GM12874 (cell line): ENCODE measurements at regions not wholly inside any gene's neighbourhood (a gene's known extent, or its start where the extent isn't known, plus 50 kb on each side); places are given as distances from the start of the nearest gene placed in this dataset.

ENCODE experiments used
- CTCF ChIP-seq: IDR thresholded peaks from 2 replicates; pipeline ENCODE4 v1.5.1; 2011; ENCODE audit warnings: low read depth, mild to moderate bottlenecking, control low read depth, low read length, moderate library complexity; ENCODE audit not compliant: insufficient read depth

DNA sequence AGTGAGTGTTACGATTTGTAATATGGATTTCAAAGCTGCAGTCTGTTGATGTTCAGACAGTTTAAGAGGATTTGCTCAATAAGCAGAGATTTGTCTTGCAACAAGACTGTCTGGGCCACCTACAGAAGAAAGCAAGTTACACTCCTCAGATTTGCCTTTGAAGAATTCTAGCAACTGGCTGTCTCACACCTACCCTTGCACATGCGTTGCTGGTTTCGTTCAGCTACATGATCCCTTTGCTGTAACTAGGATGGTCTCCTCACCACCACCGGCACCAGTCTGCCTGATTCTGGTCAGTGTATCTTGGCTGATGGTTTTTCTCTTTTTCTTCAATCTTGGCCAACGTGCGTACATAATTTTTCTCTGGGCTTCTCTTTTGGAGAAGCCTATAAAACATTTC is 172.7 kb upstream of the LCORL start:
- TF ChIP-seq CTCF = no peak

- no peak for TF ChIP-seq CTCF
Measured at GRCh38 chr4:18192901-18193300, 171.3 kb upstream of the LCORL start.

- TF ChIP-seq CTCF = no peak
Measured at GRCh38 chr4:18185491-18185890, 163.9 kb upstream of the LCORL start.

- no peak for TF ChIP-seq CTCF
Measured at GRCh38 chr4:18180892-18181291, 159.3 kb upstream of the LCORL start.

DNA sequence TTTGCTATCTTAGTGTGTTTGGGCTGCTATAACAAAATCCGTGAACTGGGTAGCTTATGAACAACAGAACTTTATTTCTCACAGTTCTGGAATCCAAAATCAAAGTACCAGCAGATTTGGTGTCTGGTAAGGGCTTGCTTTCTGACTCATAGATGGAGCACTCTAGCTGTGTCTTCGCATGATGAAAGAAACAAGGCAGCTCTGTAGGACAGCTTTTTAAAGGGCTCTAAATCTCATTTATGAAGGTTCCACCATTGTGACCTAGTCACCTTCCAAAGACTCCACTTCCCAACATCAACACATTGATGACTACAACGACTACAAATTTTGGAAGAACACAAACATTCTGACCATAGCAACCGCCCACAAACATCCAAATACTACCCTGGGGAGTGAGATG is 158.6 kb upstream of the LCORL start:
- TF ChIP-seq CTCF = no peak

DNA sequence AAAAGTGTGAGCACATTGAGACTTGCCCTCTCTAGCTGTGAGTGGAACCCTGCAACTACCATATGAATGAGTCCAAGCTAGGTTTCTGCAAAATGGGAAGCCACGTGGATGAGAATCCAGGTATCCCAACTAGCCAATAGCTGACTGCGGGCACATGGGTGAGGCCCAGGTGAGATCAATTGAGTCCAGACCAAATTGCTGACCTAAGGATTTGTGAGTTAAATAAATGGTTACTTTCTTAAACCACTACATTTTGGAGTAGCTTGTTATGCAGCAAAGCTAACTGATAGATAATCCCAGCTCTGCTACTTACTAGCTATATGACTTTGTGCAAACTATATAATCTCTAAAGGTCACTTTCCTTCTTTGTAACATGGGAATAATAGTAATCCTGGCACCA is 150.3 kb upstream of the LCORL start:
- no peak for TF ChIP-seq CTCF

- TF ChIP-seq CTCF = no peak
Measured at GRCh38 chr4:18167831-18168230, 146.3 kb upstream of the LCORL start.

- no peak for TF ChIP-seq CTCF
Measured at GRCh38 chr4:18166925-18167324, 145.4 kb upstream of the LCORL start.
